PC-9 (cell line): ENCODE measurements at regions not wholly inside any gene's neighbourhood (a gene's known extent, or its start where the extent isn't known, plus 50 kb on each side); places are given as distances from the start of the nearest gene placed in this dataset.

Source experiments
- BruUV-seq: library from RNA; stranded (reverse); fragments of 400-500 nt; replicated peaks from 2 replicates; lab custom pipeline; 2021; lab: Mats Ljungman, UMichigan
- CTCF ChIA-PET: fragments of 300-600 bp; sonication (Branson Sonifier 250); formaldehyde crosslinking; loops from one replicate; lab custom pipeline; 2022; ENCODE audit warnings: antibody characterized with exemption; lab: Charles Lee
- POLR2A ChIA-PET: fragments of 300-600 bp; sonication (Branson Sonifier 250); formaldehyde crosslinking; loops from one replicate; lab custom pipeline; 2022; ENCODE audit warnings: antibody characterized with exemption; ENCODE audit not compliant: unreplicated experiment; lab: Charles Lee
- DNase-seq, 2 experiments: peaks; one replicate each; pipeline versions ENCODE4 v3.0.0 to v3.0.0-alpha.2; 2015 to 2022; ENCODE audit warnings: mixed read lengths in 1 of 2
- H2AFZ ChIP-seq: fragments of 200-600 bp; sonication (generic); 2 replicates; pipeline ENCODE4 v1.8.1; 2017; ENCODE audit warnings: antibody characterized with exemption
- H3F3A ChIP-seq: fragments of 200-600 bp; sonication (generic); 2 replicates; pipeline ENCODE4 v1.8.1; 2017; ENCODE audit warnings: antibody characterized with exemption, mild to moderate bottlenecking, low read depth; ENCODE audit not compliant: insufficient read depth
- H3K27ac ChIP-seq: fragments of 200-600 bp; sonication (generic); 2 replicates; pipeline ENCODE4 v1.6.1; 2016; ENCODE audit warnings: mixed run types
- H3K27me3 ChIP-seq: fragments of 200-600 bp; sonication (generic); 2 replicates; pipeline ENCODE4 v1.6.1; 2016; ENCODE audit warnings: low read depth, mixed run types; ENCODE audit not compliant: insufficient read depth
- H3K36me3 ChIP-seq: fragments of 200-600 bp; sonication (generic); 2 replicates; pipeline ENCODE4 v1.6.1; 2016; ENCODE audit warnings: low read depth, mixed run types
- H3K4me1 ChIP-seq: fragments of 200-600 bp; sonication (generic); replicated peaks from 2 replicates; pipeline ENCODE4 v1.6.1; 2016; ENCODE audit warnings: mixed run types; ENCODE audit not compliant: insufficient read depth
- H3K4me2 ChIP-seq: fragments of 200-600 bp; sonication (generic); 2 replicates; pipeline ENCODE4 v1.6.1; 2017; ENCODE audit warnings: mixed run types
- H3K4me3 ChIP-seq: fragments of 200-600 bp; sonication (generic); 2 replicates; pipeline ENCODE4 v1.6.1; 2016; ENCODE audit warnings: mixed run types
- H3K79me2 ChIP-seq: fragments of 200-600 bp; sonication (generic); 2 replicates; pipeline ENCODE4 v1.6.1; 2017; ENCODE audit warnings: low read depth, mixed run types
- H3K9me2 ChIP-seq: fragments of 200-600 bp; sonication (generic); 2 replicates; pipeline ENCODE4 v1.8.1; 2017; ENCODE audit warnings: mild to moderate bottlenecking; ENCODE audit not compliant: insufficient read depth
- H3K9me3 ChIP-seq: fragments of 200-600 bp; sonication (generic); 2 replicates; pipeline ENCODE4 v1.8.1; 2016; ENCODE audit warnings: low read depth; ENCODE audit not compliant: insufficient read depth
- H4K20me1 ChIP-seq: fragments of 200-600 bp; sonication (generic); 2 replicates; pipeline ENCODE4 v1.8.1; 2017; ENCODE audit not compliant: insufficient read depth
- EZH2 ChIP-seq: fragments of 200-600 bp; sonication (generic); IDR thresholded peaks from 2 replicates; pipeline ENCODE4 v1.8.0; 2017; ENCODE audit warnings: antibody characterized with exemption, low read depth
- intact Hi-C: fragments of 100-400 bp; cut with micrococcal nuclease; formaldehyde crosslinking; loops from one replicate; pipeline ENCODE4 v1.10.0; 2022; ENCODE audit not compliant: unreplicated experiment
- TF ChIP-seq, protein P1 (sequence below): fragments of 200-600 bp; sonication (generic); conservative IDR thresholded peaks from 2 replicates; pipeline ENCODE4 v1.6.1; 2017; ENCODE audit warnings: mixed run types, antibody characterized with exemption, mild to moderate bottlenecking, moderate library complexity

DNA sequence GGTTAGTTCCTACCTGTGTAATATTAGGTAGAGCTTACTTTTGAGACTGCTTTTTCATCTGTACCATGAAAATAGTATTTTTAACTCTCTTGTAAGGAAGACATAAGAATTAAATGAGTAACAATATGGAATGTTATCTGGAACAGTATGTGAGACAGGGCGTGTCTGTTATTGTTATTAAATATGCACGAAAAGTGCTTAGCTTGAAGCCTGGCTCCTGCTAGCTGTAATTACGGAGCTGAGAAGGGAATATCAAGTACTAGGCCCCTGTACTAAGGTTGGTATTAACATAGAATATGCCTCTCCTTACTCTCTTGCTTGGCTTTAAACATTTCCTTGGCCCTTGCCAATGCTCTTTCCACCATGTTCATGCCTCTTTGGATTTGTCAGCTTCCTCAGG is 194.0 kb downstream of the FAM76B start:
- no peaks in the 10 kb centered on the region for H3K9me2 ChIP-seq
- no peaks in the 10 kb centered on the region; the same call in 1 of the 2 replicates for H3K27me3 ChIP-seq
- POLR2A ChIA-PET, result no interaction called here
- H3K27ac ChIP-seq, result no peak overlapping the region
- H3K79me2 ChIP-seq, result no peaks in the 10 kb centered on the region
- H2AFZ ChIP-seq, result no peak overlapping the region
- no peak overlapping the region for H3K4me2 ChIP-seq
- H3K4me3 ChIP-seq, result no peak overlapping the region
- intact Hi-C loops, result loop anchor here (5.0 kb wide), 1 partner anchor 1218 kb away; no protein-coding TSS in a partner anchor
- H4K20me1 ChIP-seq, result no peaks in the 10 kb centered on the region
- H3K4me1 ChIP-seq, result no peaks in the 10 kb centered on the region
- no TSS peak for BruUV-seq
- CTCF ChIA-PET, result no interaction called here
- H3K36me3 ChIP-seq, result no peaks in the 10 kb centered on the region
- H3K9me3 ChIP-seq, result no peaks in the 10 kb centered on the region
- TF ChIP-seq, protein P1, sequence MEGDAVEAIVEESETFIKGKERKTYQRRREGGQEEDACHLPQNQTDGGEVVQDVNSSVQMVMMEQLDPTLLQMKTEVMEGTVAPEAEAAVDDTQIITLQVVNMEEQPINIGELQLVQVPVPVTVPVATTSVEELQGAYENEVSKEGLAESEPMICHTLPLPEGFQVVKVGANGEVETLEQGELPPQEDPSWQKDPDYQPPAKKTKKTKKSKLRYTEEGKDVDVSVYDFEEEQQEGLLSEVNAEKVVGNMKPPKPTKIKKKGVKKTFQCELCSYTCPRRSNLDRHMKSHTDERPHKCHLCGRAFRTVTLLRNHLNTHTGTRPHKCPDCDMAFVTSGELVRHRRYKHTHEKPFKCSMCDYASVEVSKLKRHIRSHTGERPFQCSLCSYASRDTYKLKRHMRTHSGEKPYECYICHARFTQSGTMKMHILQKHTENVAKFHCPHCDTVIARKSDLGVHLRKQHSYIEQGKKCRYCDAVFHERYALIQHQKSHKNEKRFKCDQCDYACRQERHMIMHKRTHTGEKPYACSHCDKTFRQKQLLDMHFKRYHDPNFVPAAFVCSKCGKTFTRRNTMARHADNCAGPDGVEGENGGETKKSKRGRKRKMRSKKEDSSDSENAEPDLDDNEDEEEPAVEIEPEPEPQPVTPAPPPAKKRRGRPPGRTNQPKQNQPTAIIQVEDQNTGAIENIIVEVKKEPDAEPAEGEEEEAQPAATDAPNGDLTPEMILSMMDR, result no peak
- TF ChIP-seq EZH2, result no peak
- H3F3A ChIP-seq, result no peaks in the 10 kb centered on the region
- DNase-seq, result no peak

DNA sequence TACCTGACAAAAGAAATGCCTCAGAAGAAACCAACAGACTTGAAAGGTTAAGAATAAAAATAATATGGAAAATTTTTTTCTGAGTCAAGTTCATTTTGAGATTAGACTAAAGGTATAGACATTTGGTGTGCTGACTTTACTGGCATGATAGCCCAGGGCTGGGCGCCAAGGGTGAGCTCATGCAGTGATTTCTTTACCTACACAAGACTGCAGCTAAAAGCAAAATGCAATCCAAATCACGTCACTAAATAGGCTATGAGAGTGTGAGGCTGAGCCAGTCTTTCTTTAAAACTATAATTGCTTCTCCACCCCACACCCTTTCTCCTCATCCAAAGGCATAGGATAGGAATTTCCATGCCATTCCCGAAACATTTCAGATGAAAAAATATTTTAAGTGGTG is 196.5 kb downstream of the FAM76B start:
- no peak for TF ChIP-seq EZH2
- TF ChIP-seq, protein P1, result no peak
- intact Hi-C loops, result no loop called here
- no peak overlapping the region for H3K4me2 ChIP-seq
- H4K20me1 ChIP-seq, result no peaks in the 10 kb centered on the region
- no peaks in the 10 kb centered on the region for H3K79me2 ChIP-seq
- no peak for DNase-seq
- H2AFZ ChIP-seq, result no peak overlapping the region
- CTCF ChIA-PET, result no interaction called here
- POLR2A ChIA-PET, result no interaction called here
- BruUV-seq, result no TSS peak
- no peaks in the 10 kb centered on the region; the same call in 1 of the 2 replicates for H3K27me3 ChIP-seq
- H3F3A ChIP-seq, result no peaks in the 10 kb centered on the region
- H3K27ac ChIP-seq, result no peak overlapping the region
- no peak overlapping the region for H3K4me3 ChIP-seq
- no peaks in the 10 kb centered on the region for H3K36me3 ChIP-seq
- H3K9me3 ChIP-seq, result no peaks in the 10 kb centered on the region
- H3K4me1 ChIP-seq, result no peaks in the 10 kb centered on the region
- no peaks in the 10 kb centered on the region for H3K9me2 ChIP-seq

DNA sequence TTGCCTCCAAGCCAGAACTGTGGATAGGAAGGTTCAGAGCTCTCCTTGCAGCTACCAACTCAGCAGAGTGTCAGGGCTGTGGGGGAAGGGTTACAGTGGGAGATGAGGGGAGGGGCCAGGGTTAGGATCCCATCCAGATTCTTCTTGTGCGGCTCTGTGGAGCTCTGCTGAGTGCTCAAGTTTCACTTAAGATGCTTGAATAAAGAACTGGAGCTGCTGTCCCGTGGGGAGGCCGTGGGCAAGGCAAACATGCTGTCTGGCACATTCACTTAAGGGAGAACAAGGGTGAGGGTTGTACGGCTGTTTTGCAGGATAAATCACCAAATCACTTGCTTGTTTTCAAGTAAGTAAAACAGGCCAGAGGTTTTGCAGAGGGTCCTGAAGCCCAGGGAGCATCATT is 197.1 kb downstream of the FAM76B start:
- H3K27ac ChIP-seq, result no peak overlapping the region
- H3K4me3 ChIP-seq, result no peak overlapping the region
- no peaks in the 10 kb centered on the region; the same call in 1 of the 2 replicates for H3K27me3 ChIP-seq
- H3K9me3 ChIP-seq, result no peaks in the 10 kb centered on the region
- H3K9me2 ChIP-seq, result no peaks in the 10 kb centered on the region
- DNase-seq, result no peak
- H3K4me2 ChIP-seq, result no peak overlapping the region
- ChIA-PET POLR2A (no interaction called here), CTCF (no interaction called here)
- no peaks in the 10 kb centered on the region for H3F3A ChIP-seq
- no peaks in the 10 kb centered on the region for H3K36me3 ChIP-seq
- BruUV-seq, result no TSS peak
- no peaks in the 10 kb centered on the region for H4K20me1 ChIP-seq
- H3K79me2 ChIP-seq, result no peaks in the 10 kb centered on the region
- no peak overlapping the region for H2AFZ ChIP-seq
- H3K4me1 ChIP-seq, result no peaks in the 10 kb centered on the region
- TF ChIP-seq, protein P1, result no peak
- no peak for TF ChIP-seq EZH2
- intact Hi-C loops, result no loop called here
